GM21423 (cell line): ENCODE measurements at regions not wholly inside any gene's neighbourhood (a gene's known extent, or its start where the extent isn't known, plus 50 kb on each side); places are given as distances from the start of the nearest gene placed in this dataset.
"Not testable (repeated sequence)": the region's sequence is repeated elsewhere in the genome, so short reads cannot be mapped to it uniquely, and the experiment has no call there.

Experiments
- ATAC-seq: cut with Tn5 transposase; IDR thresholded peaks from one replicate; pipeline ENCODE4 v1.9.1; 2021; ENCODE audit warnings: mild to moderate bottlenecking, moderate library complexity; ENCODE audit not compliant: unreplicated experiment

DNA sequence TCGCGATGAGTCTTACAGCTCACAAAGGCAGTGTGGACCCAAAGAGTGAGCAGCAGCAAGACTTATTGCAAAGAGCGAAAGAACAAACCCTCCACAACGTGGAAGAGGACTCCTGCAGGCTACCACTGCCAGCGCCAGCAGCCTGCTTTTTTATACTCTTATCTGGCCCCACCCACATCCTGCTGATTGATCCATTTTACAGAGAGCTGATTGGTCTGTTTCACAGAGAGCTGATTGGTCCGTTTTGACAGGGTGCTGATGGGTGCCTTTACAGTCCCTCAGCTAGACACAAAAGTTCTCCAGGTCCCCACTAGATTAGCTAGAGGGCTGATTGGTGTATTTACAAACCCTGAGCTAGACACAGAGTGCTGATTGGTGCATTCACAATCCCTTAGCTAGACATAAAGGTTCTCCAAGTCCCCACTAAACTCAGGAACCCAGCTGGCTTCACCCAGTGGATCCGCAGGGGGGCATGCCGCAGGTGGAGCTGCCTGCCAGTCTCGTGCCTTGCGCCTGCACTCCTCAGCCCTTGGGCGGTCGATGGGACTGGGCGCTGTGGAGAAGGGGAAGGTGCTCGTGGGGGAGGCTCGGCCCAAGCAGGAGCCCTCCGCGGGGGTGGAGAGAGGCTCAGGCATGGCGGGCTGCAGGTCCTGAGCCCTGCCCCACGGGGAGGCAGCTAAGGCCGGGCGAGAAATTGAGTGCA, 75.7 kb downstream of the QDPR start:
- ATAC-seq = not testable (repeated sequence)

DNA sequence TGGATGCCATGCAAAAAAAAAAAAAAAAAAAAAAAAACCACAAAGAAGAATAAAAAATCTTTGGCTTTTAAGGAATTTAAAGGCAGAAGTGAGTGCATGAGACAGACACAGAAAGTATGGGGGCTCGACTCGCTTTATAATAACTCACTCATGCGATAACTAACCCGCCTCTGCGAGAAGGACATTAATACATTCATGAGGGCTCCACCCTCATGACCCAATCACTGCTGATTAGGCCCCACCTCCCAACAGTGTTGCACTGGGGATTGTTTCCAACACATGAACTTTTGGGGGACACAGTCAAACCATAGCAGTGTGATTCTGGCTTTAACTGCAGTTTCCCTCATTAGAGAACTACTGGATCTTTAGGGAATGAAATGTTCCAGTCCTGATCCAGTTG, 78.1 kb downstream of the QDPR start:
- ATAC-seq = no peak

- ATAC-seq = no peak
Measured at GRCh38 chr4:17427991-17428390, 83.9 kb downstream of the QDPR start.

- ATAC-seq = no peak
Measured at GRCh38 chr4:17426222-17426621, 85.7 kb downstream of the QDPR start.

GRCh38 chr4:17418010-17418409, 93.9 kb downstream of the QDPR start:
- no peak for ATAC-seq

GRCh38 chr4:17414392-17414791, 97.5 kb downstream of the QDPR start:
- ATAC-seq = no peak

DNA sequence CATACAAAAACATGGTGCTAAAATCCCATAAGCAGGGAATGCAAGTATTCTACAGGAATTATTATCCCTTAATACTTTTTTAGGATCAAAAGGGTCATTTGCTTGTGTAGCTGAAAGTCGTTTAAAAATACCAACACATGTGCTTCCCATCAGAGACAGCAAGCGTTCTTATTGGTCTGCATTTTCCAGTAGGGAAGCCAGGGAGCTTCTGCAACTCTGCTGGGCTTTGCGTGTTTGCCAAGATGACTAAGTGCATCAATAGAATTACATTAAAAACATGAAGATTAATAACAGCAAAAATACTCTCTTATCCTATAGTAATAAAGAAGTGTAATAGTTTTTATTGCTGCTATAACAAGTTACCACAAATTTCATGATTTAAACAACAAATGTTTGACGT, 111.2 kb downstream of the QDPR start:
- no peak for ATAC-seq

- no peak for ATAC-seq
Measured at GRCh38 chr4:17398805-17399204, 113.1 kb downstream of the QDPR start.

DNA sequence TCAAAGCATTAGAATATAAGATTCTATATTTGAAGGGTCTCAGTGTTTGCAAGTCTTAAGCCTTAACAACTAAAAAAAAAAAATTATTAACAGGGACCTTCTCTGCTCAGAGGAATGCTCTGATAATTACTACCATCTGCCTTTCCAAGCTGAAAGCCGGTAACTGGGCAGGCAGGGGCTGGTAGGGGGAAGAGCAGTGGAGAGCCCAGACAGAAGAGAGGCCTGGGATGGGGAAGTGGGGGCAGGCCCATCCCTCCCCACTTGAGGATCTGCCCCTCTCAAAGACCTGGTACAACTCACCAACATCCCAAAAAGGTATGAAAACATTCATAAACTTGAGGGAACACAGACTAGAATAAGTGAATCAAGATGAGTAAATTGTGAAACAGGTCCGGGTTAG, 113.9 kb downstream of the QDPR start:
- ATAC-seq = no peak

- no peak for ATAC-seq
Measured at GRCh38 chr4:17397611-17398010, 114.3 kb downstream of the QDPR start.

GRCh38 chr4:17385403-17385802, 126.5 kb downstream of the QDPR start:
- peak; percentile 73 for ATAC-seq

DNA sequence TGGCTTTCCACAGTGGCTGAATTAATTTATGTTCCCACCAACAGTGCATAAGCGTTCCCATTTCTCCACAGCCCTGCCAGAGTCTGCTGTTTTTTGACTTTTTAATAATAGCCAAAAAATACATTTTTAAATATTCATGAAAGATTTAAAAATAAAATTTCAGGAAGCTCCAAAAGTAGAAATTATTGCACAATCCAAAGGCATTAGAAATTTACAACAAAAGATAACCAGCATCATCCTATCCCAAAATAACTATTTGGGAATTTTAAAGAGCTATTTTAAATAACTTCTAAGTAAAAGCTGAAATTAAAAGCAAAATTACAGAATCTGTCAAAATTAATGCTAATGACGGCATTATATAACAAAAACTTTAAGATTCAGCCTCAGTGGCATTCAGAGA, 131.5 kb downstream of the QDPR start:
- ATAC-seq = no peak

GRCh38 chr4:17376205-17376604, 135.7 kb downstream of the QDPR start:
- ATAC-seq = no peak

DNA sequence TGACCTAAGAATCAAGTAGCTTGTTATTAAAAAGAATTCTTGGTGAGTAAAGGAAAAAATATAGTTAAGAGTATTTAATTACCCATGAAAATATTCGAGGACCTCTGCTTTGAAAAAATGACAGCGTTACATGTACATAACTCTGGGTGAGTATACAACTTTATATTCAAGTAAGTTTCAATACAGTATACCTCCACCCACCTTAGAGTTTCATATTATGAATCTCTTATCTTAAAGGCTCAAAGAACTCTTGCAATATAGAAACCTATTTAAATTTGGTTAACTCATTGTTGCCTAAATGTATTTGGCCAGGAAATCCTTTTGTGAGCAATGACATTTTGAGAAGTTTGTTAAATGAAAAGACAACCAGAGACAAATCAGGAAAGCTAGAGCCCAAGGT, 138.2 kb downstream of the QDPR start:
- ATAC-seq = no peak

- no peak for ATAC-seq
Measured at GRCh38 chr4:17370818-17371217, 141.1 kb downstream of the QDPR start.

- no peak for ATAC-seq
Measured at GRCh38 chr4:17368408-17368807, 143.5 kb downstream of the QDPR start.

DNA sequence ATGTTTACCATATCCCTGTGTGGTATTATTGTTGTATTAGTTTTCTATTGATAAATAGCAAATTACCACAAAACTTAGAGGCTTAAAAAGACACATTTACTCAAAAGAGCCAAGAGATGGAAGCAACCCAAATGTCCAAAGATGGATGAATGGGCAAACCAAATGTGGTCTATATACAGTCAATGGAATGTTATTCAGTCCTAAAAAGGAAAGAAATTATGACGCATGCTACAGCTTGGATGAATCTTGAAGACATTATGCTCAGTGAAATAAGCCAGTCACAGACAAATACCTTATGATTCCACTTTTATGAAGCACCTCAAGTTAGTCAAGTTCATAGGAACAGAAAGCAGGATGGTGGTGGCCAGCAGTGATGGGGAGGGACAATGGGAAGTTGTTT, 144.7 kb downstream of the QDPR start:
- ATAC-seq = no peak

DNA sequence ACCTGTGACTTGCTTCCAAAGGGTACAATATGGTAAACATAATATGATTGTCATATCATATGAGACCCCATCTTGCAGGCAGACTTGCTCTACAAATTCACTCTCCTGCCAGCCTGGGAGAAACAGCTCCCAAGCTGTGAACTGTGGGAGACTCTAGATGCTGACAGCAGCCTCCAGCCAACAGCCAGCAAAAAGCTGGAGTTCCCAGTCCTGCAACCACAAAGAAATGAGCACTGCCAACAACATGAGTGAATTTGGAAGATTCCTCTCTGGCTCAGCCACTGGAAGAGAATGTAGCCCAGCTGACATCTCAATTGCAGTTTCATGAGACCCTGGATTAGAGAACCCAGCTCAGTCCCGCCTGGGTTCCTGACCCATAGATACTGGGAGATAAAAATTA, 145.4 kb downstream of the QDPR start:
- no peak for ATAC-seq

GRCh38 chr4:17362430-17362829, 149.5 kb downstream of the QDPR start:
- ATAC-seq = no peak

GRCh38 chr4:17358241-17358640, 153.6 kb downstream of the QDPR start:
- ATAC-seq = no peak

DNA sequence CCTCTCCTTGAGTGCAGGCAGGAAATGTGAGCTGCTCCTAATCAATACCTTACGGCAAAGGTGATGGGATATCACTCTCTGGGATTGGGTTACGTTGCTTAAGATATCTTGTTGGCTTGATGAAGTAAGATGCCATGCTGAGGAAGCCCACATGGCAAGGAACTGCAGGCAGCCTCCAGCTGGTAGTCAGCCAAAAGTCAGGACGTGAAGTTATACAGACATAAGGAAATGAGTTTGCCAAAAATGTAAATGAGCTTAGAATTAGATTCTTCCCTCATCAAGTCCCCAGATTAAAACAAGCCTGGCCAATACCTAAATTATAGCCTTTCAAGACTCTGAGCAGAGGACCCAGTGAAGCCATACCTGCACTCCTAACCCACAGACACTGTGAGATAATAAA, 155.0 kb downstream of the QDPR start:
- no peak for ATAC-seq

GRCh38 chr4:17352357-17352756, 159.5 kb downstream of the QDPR start:
- no peak for ATAC-seq

DNA sequence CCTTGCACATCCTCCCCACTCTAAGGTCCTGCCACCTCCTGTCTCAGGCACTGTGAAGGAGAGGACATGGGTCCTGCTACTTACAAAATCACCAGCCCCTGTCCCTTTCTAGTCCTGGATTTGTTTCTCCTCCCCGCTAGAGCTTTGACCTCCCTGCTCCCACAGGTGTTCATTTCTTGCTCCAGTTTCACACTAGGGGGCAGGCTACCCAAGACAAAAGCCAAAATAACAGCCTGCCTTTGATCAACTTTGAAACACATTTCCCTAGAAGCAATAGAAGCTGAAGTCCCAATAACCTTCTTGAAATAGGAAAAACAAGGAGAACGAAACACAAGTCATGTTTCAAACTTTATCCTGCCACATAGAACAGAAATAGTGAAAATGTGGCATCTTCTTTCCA, 164.4 kb downstream of the QDPR start:
- ATAC-seq = no peak
